ENCODE measurements at regions not wholly inside any gene's neighbourhood (a gene's known extent, or its start where the extent isn't known, plus 50 kb on each side); places are given as distances from the start of the nearest gene placed in this dataset.
"Not testable (repeated sequence)": the region's sequence is repeated elsewhere in the genome, so short reads cannot be mapped to it uniquely, and the experiment has no call there.

GRCh38 chr12:14200598-14200997, 164.9 kb upstream of the ATF7IP start:
- DNase-seq (ENCODE audit: extremely low spot score, insufficient read length, low read depth) (no peak), FAIRE-seq (no peak)

- FAIRE-seq (no peak), DNase-seq (ENCODE audit: extremely low spot score, insufficient read length, low read depth) (no peak)
These were observed 164.2 kb upstream of the ATF7IP start for GRCh38 chr12:14201291-14201690.

DNA sequence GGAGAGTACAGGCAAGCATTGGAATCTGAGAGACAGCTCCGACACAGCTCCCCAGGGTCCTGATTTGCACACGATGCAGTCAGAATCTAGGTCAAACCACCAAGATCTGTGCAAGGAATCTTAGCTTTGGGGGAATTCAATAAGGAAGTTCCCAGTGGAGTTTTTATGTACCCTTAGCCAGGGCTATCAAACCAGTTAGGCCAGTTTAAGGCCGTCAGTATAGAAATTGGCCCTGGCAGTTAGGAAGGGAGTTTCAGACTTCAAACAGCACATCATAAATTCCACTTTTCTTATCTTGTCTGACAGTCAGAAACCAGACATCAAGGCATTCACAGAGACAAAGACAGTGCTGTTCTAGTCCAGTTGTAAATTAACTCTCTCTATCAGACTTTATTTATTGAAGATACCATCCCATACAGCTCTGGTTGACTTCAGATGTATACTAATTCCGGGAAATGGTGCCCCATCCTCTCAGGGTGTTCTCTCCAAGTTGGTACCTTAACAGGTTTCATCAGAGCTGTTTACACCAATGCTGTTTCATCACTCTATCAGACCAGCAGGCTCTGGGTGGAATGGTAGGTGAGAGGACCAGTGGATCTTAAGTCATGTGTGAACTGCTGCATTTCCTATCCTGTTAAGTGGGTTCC, 157.5 kb upstream of the ATF7IP start:
- DNase-seq (ENCODE audit: extremely low spot score, insufficient read length, low read depth) (no peak), FAIRE-seq (no peak)

DNA sequence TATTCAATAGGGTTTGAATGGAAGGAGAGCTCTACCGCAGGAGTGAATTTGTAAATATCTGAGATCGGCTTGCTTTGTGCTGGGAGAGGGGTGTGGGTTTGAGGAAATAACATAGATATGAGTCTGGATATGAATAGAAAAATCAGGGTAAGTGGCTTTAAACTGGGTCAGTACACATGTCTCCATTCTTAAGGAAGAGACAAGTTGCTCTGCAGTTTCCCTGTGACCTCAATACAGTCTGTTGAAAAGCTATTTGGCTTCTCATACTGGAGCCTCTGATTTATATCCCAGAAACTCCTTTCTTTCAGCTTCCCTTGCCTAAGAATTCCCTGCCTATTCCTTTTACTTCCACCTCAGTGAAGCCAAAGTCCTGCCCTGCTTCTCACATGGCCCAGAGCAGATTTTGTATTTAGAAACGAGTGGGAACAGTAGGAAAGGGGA, 153.5 kb upstream of the ATF7IP start:
- no peak for DNase-seq (ENCODE audit: extremely low spot score, insufficient read length, low read depth)
- no peak for FAIRE-seq

DNA sequence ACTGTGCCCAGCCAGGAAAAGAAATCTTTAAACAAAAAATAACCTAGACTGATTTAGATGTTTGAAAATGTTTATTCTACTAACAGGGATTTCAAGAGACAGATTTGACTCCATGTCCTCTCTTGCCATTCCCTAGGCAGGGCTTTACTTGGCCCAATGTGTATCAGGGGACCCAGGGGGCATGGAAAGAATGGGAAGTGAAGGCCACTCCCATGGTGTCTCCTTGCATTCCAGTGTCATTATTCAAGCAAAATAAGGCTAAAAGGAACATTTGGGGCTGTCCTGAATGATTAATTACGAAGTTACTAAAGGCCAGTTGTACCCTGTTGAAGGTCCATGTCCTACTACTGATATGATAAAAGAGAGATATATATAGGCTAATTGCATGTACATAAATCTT, 151.9 kb upstream of the ATF7IP start:
- FAIRE-seq (no peak), DNase-seq (ENCODE audit: extremely low spot score, insufficient read length, low read depth) (no peak)

DNA sequence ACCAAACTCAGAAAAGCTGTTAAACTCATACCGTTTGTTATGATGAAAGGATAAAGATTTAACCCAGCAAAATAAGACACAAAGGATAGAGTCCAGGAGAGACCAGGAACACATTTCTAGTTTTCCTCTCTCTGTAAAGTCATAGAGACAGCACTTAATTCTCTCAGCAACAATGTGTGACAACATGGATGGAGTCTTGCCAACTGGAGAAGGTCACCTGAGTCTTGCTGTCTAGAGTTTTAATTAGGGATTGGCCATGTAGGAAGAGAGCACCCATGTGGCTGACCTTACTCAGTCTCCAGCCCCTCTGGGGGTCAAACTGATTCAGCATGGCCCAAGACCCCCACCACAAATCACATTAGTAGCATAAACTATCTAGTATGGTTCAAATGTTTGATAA, 151.0 kb upstream of the ATF7IP start:
- DNase-seq (ENCODE audit: extremely low spot score, insufficient read length, low read depth), result no peak
- FAIRE-seq, result no peak

DNA sequence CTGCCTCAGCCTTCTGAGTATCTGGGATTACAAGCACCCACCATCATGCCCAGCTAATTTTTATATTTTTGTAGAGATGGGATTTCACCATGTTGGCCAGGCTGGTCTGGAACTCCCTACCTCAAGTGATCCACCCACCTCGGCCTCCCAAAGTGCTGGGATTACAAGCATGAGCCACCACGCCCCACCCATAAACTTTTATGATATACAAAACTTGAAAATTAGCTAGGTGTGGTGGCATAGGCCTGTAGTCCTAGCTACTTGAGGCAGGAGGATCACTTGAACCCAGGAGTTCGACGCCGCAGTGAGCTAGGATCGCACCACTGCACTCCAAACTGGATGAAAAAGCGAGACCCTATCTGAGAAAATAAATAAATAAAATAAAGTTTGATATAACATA, 149.5 kb upstream of the ATF7IP start:
- DNase-seq (ENCODE audit: extremely low spot score, insufficient read length, low read depth); FAIRE-seq: not testable (repeated sequence)

- peak; percentile 48 for FAIRE-seq
- DNase-seq (ENCODE audit: extremely low spot score, insufficient read length, low read depth), result no peak
These were observed 148.8 kb upstream of the ATF7IP start for GRCh38 chr12:14216405-14217294.

DNA sequence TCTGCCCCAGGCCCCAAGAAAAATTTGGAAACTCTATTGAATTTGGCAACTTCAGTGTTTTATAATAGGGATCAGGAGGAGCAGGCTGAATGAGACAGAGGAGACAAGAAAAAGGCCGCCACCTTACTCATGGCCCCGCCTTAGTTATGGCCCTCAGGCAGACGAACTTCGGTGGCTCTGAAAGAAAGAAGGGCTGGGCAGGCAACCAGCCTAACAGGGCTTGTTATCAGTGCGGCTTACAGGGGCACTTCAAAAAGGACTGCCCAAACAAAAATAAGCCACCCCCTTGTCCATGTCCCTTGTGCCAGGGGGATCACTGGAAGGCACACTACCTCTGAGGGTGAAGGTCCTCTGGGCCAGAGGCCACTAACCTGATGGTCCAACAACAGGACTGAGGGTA, 146.3 kb upstream of the ATF7IP start:
- DNase-seq (ENCODE audit: extremely low spot score, insufficient read length, low read depth) (no peak), FAIRE-seq (no peak)

DNA sequence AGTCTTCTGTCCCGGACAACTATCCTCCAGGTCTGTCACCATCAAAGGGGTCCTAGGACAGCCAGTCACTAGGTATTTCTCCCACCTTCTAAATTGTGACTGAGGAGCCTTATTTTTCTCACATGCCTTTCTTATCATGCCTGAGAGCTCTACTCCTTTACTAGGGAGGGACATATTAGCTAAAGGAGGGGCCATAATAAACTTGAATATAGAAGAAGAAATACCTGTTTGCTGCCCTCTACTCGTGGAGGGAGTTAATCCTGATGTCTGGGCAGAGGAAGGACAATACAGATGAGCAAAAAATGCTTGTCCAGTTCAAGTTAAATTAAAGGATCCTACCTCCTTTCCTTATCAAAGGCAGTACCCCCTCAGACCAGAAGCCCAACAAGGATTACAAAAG, 145.8 kb upstream of the ATF7IP start:
- not testable (repeated sequence) for FAIRE-seq

GRCh38 chr12:14225064-14225463, 140.4 kb upstream of the ATF7IP start:
- DNase-seq (ENCODE audit: extremely low spot score, insufficient read length, low read depth) (no peak), FAIRE-seq (no peak)

More for the DNA sequence above, 145.8 kb upstream of the ATF7IP start:
- not testable (repeated sequence) for DNase-seq (ENCODE audit: extremely low spot score, insufficient read length, low read depth)

DNA sequence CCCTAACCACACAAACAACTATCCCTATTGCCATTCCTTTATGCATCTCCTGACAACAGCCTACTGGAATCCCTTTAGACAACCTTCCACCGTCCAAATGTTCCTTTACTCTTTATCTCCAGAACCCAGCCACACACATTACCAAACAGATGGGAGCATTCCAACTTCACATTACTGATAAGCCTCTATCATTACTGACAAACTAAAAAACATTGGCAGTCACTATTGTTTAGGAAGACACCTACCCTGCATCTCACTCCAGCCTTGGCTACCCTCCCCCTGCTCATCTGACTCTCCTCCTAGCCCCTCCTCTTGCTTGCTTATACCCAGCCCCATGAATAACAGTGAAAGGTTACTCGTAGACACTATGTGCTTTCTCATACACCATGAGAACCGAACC, 130.3 kb upstream of the ATF7IP start:
- FAIRE-seq; DNase-seq (ENCODE audit: extremely low spot score, insufficient read length, low read depth): not testable (repeated sequence)

DNA sequence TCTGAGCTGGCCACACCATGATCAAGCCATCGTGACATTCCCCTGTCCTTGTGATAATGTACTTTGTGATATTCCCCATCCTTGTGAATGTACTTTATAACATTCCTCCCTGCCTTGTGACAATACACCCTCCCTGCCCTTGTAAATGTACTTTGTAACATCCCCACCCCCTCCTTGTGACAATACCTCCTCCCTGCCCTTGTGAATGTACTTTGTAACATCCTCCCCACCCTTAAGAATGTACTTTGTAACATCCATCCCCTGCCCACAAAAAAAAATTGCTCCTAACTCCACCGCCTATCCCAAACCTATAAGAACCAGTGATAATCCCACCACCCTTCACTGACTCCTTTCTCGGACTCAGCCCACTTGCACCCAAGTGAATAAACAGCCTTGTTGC, 128.8 kb upstream of the ATF7IP start:
- FAIRE-seq; DNase-seq (ENCODE audit: extremely low spot score, insufficient read length, low read depth): not testable (repeated sequence)

- FAIRE-seq, result peak; percentile 35
These were observed 127.2 kb upstream of the ATF7IP start for GRCh38 chr12:14238221-14238792.

GRCh38 chr12:14239350-14239934, 126.0 kb upstream of the ATF7IP start:
- DNase-seq (ENCODE audit: extremely low spot score, insufficient read length, low read depth) (no peak), FAIRE-seq (peak; percentile 87)

More at GRCh38 chr12:14238221-14238792, 127.2 kb upstream of the ATF7IP start:
- no peak for DNase-seq (ENCODE audit: extremely low spot score, insufficient read length, low read depth)

- DNase-seq (ENCODE audit: extremely low spot score, insufficient read length, low read depth) (no peak), FAIRE-seq (no peak)
These were observed 125.3 kb upstream of the ATF7IP start for GRCh38 chr12:14239935-14240872.

- FAIRE-seq (no peak), DNase-seq (ENCODE audit: extremely low spot score, insufficient read length, low read depth) (no peak)
These were observed 124.6 kb upstream of the ATF7IP start for GRCh38 chr12:14240873-14241220.

- not testable (repeated sequence) for FAIRE-seq; DNase-seq (ENCODE audit: extremely low spot score, insufficient read length, low read depth)
These were observed 122.7 kb upstream of the ATF7IP start for GRCh38 chr12:14242825-14243224.

DNA sequence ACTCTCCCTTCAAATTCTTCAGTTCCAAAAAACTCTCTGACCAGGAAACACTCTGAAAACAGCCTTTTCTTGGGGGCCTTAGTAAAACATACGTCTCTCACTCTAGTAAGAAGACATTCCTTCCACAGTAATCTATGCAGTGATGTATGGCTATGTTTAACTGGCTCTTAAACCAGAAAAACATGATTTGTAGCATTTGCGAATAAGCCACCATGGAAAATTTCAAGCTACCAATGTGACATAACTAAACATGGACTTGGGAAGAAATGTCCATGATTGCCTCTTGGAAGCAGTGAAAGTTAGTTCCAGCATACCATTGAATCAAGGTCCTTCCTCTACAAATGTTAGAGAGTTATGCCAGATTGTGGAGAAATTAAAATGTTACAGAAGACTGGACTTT, 121.5 kb upstream of the ATF7IP start:
- FAIRE-seq, result no peak
- DNase-seq (ENCODE audit: extremely low spot score, insufficient read length, low read depth), result no peak

All from GM18507 (cell line).